HCT116 (cell line): ENCODE measurements at regions not wholly inside any gene's neighbourhood (a gene's known extent, or its start where the extent isn't known, plus 50 kb on each side); places are given as distances from the start of the nearest gene placed in this dataset.
"Not testable (repeated sequence)": the region's sequence is repeated elsewhere in the genome, so short reads cannot be mapped to it uniquely, and the experiment has no call there.

ENCODE experiments used
- ATAC-seq: fragments of 200-7000 bp; cut with Tn5 transposase; 2 replicates; pipeline ENCODE4 v1.9.1; 2020; ENCODE audit warnings: mild to moderate bottlenecking, moderate library complexity
- BruUV-seq: library from RNA; stranded (reverse); fragments of 400-500 nt; replicated peaks from 2 replicates; lab custom pipeline; 2021; lab: Mats Ljungman, UMichigan
- CTCF ChIA-PET: fragments of 300-600 bp; sonication (Branson Sonifier 250); formaldehyde crosslinking; loops from one replicate; lab custom pipeline; 2021; ENCODE audit warnings: antibody characterized with exemption; lab: Charles Lee
- POLR2A ChIA-PET: fragments of 300-600, 350-600 bp; sonication (Branson Sonifier 250); formaldehyde crosslinking; loops from one replicate; lab custom pipeline; 2021; ENCODE audit warnings: antibody characterized with exemption; lab: Charles Lee
- RAD21 ChIA-PET, 2 experiments: fragments of 300-600 bp; sonication (Branson Sonifier 250); formaldehyde crosslinking; loops; one replicate each; lab custom pipeline; 2023; ENCODE audit warnings: low total read pairs in 2 of 2; ENCODE audit not compliant: uncharacterized antibody in 2 of 2, unreplicated experiment in 2 of 2, low non-redundant PET in 1 of 2; lab: Charles Lee
- DNase-seq: peaks from one replicate; pipeline ENCODE4 v3.0.0-alpha.2; 2010; ENCODE audit warnings: low read depth, low spot score
- H2AFZ ChIP-seq: fragments of 200-600 bp; shearing (Covaris generic), sonication (generic); 2 replicates; pipeline ENCODE4 v1.6.1; 2017; ENCODE audit warnings: low read depth, mixed run types, mixed read lengths, antibody characterized with exemption, low read length; ENCODE audit not compliant: poor library complexity, severe bottlenecking
- H3K27ac ChIP-seq: 2 replicates; pipeline ENCODE4 v1.5.1; 2012; ENCODE audit warnings: low read depth, low read length
- H3K27me3 ChIP-seq: fragments of 200-600 bp; sonication (generic); 2 replicates; pipeline ENCODE4 v1.6.1; 2016; ENCODE audit warnings: mixed run types, low read length, mixed read lengths; ENCODE audit not compliant: insufficient read depth
- H3K36me3 ChIP-seq, 2 experiments: fragments of 200-500 bp in 1 of 2; fragments of 200-600 bp in 1 of 2; sonication (Bioruptor generic) in 1 of 2; sonication (generic) in 1 of 2; 2 replicates each; pipeline versions ENCODE4 v1.5.1 to v1.6.1; 2014 to 2016; ENCODE audit warnings: low read length in 2 of 2, inconsistent platforms in 1 of 2, mixed read lengths in 1 of 2, mixed run types in 1 of 2; ENCODE audit not compliant: insufficient read depth in 2 of 2, control insufficient read depth in 1 of 2
- H3K4me1 ChIP-seq, 2 experiments: fragments of 200-600 bp in 1 of 2; sonication (generic) in 1 of 2; 2 replicates each; pipeline versions ENCODE4 v1.5.1 to v1.6.1; 2012 to 2017; ENCODE audit warnings: low read length in 2 of 2, inconsistent platforms in 1 of 2, mild to moderate bottlenecking in 1 of 2, mixed read lengths in 1 of 2, mixed run types in 1 of 2, moderate library complexity in 1 of 2; ENCODE audit not compliant: insufficient read depth in 2 of 2, control insufficient read depth in 1 of 2
- H3K4me2 ChIP-seq: fragments of 200-600 bp; sonication (generic); 2 replicates; pipeline ENCODE4 v1.6.1; 2017; ENCODE audit warnings: mixed run types, low read length, mixed read lengths
- H3K4me3 ChIP-seq, 2 experiments: fragments of 200-600 bp in 1 of 2; sonication (generic) in 1 of 2; replicated peaks in 1 of 2; 2 replicates each; pipeline ENCODE4 v1.5.1; 2011 to 2016; ENCODE audit warnings: low read length in 2 of 2, control low read depth in 1 of 2, low read depth in 1 of 2, mild to moderate bottlenecking in 1 of 2, mixed read lengths in 1 of 2, mixed run types in 1 of 2
- H3K79me2 ChIP-seq: fragments of 200-600 bp; sonication (generic); 2 replicates; pipeline ENCODE4 v1.6.1; 2017; ENCODE audit warnings: mild to moderate bottlenecking, mixed run types, low read length, moderate library complexity, mixed read lengths; ENCODE audit not compliant: insufficient read depth
- H3K9ac ChIP-seq: fragments of 200-600 bp; sonication (generic); 2 replicates; pipeline ENCODE4 v1.6.1; 2016; ENCODE audit warnings: low read length, mixed read lengths
- H3K9me2 ChIP-seq: fragments of 200-600 bp; sonication (generic), shearing (Covaris generic); 2 replicates; pipeline ENCODE4 v1.6.1; 2017; ENCODE audit warnings: mixed run types, mild to moderate bottlenecking, moderate library complexity; ENCODE audit not compliant: insufficient read depth
- H3K9me3 ChIP-seq, 2 experiments: fragments of 200-500 bp in 1 of 2; fragments of 200-600 bp in 1 of 2; sonication (Bioruptor generic) in 1 of 2; sonication (generic) in 1 of 2; 2 replicates each; pipeline ENCODE4 v1.6.1; 2014 to 2017; ENCODE audit warnings: low read length in 2 of 2, mixed read lengths in 2 of 2, inconsistent platforms in 1 of 2, low read depth in 1 of 2, mild to moderate bottlenecking in 1 of 2, mixed run types in 1 of 2, moderate library complexity in 1 of 2; ENCODE audit not compliant: control insufficient read depth in 1 of 2, insufficient read depth in 1 of 2
- H4K20me1 ChIP-seq: fragments of 200-600 bp; sonication (generic), shearing (Covaris generic); 2 replicates; pipeline ENCODE4 v1.6.1; 2017; ENCODE audit warnings: mixed run types, mild to moderate bottlenecking, moderate library complexity; ENCODE audit not compliant: insufficient read depth
- CBX3 ChIP-seq: IDR thresholded peaks from 2 replicates; pipeline ENCODE4 v1.6.1; 2012; ENCODE audit warnings: low read depth
- CEBPB ChIP-seq: IDR thresholded peaks from 2 replicates; pipeline ENCODE4 v1.6.1; 2012; ENCODE audit warnings: low read depth
- ELF1 ChIP-seq: IDR thresholded peaks from 2 replicates; pipeline ENCODE4 v1.6.1; 2012; ENCODE audit warnings: low read depth, borderline replicate concordance
- EZH2 ChIP-seq: fragments of 200-600 bp; sonication (generic); IDR thresholded peaks from 2 replicates; pipeline ENCODE4 v1.6.1; 2017; ENCODE audit warnings: antibody characterized with exemption, mixed run types
- EZH2phosphoT487 ChIP-seq: fragments of 200-600 bp; IDR thresholded peaks from 2 replicates; pipeline ENCODE4 v1.6.1; 2018; ENCODE audit warnings: antibody characterized with exemption, borderline replicate concordance
- JUND ChIP-seq: IDR thresholded peaks from 2 replicates; pipeline ENCODE4 v1.6.1; 2012
- POLR2A ChIP-seq: IDR thresholded peaks from 2 replicates; pipeline ENCODE4 v1.7.0; 2011; ENCODE audit warnings: borderline replicate concordance; ENCODE audit not compliant: insufficient read depth, insufficient read length; ENCODE audit errors: extremely low read depth
- POLR2AphosphoS5 ChIP-seq: IDR thresholded peaks from 2 replicates; pipeline ENCODE4 v1.6.1; 2011; ENCODE audit warnings: mild to moderate bottlenecking, low read depth, low read length, moderate library complexity
- SIN3A ChIP-seq: IDR thresholded peaks from 2 replicates; pipeline ENCODE4 v1.6.1; 2012; ENCODE audit warnings: low read depth
- SRF ChIP-seq: IDR thresholded peaks from 2 replicates; pipeline ENCODE4 v1.6.1; 2012; ENCODE audit warnings: low read depth
- YY1 ChIP-seq: IDR thresholded peaks from 2 replicates; pipeline ENCODE4 v1.6.1; 2011; ENCODE audit warnings: low read length, low read depth, moderate library complexity, mild to moderate bottlenecking; ENCODE audit not compliant: insufficient replicate concordance; ENCODE audit errors: extremely low read depth
- ZNF274 ChIP-seq: fragments of 200-500 bp; sonication (Bioruptor generic); IDR thresholded peaks from 2 replicates; pipeline ENCODE4 v1.6.1; 2014; ENCODE audit warnings: mild to moderate bottlenecking, low read depth, low read length, inconsistent platforms
- intact Hi-C: fragments of 100-400 bp; cut with micrococcal nuclease; formaldehyde crosslinking; loops from 2 replicates; pipeline ENCODE4 v1.10.0; 2022
- TF ChIP-seq, protein P1 (sequence below), 3 experiments: fragments of 200-600 bp in 1 of 3; sonication (generic) in 1 of 3; IDR thresholded peaks in 2 of 3; conservative IDR thresholded peaks in 1 of 3; 2 replicates each; pipeline ENCODE4 v1.5.1; 2012 to 2017; ENCODE audit warnings: low read depth in 2 of 3, low read length in 2 of 3, antibody characterized with exemption in 1 of 3, borderline replicate concordance in 1 of 3, control low read depth in 1 of 3, mild to moderate bottlenecking in 1 of 3, mixed read lengths in 1 of 3, mixed run types in 1 of 3, moderate library complexity in 1 of 3; ENCODE audit not compliant: insufficient read depth in 1 of 3

DNA sequence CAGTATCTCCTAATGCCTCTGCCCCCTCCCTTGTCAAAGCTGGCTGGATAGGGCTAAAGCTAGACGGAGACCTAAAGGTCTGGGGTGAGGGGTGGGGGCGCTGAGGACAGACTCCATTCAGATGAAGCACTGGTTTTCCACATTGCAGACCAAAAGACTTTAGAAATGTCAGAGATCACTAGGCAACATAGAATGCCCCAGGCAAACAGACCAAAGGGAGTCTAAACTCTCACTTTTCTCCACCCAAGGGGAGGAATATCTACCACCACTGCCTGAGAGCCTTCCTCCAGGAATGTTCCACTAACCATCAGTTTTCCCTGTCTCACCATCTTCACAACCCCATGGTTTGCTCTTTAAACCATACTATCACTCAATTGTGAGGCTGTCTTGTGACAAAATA, 106.9 kb upstream of the KRAS start (continued):
- no peak for TF ChIP-seq CBX3
- no peak for TF ChIP-seq EZH2phosphoT487
- no peak for TF ChIP-seq CEBPB
- no peak for TF ChIP-seq POLR2AphosphoS5
- TF ChIP-seq ZNF274: no peak
- TF ChIP-seq, all 23 proteins: peak for 0

DNA sequence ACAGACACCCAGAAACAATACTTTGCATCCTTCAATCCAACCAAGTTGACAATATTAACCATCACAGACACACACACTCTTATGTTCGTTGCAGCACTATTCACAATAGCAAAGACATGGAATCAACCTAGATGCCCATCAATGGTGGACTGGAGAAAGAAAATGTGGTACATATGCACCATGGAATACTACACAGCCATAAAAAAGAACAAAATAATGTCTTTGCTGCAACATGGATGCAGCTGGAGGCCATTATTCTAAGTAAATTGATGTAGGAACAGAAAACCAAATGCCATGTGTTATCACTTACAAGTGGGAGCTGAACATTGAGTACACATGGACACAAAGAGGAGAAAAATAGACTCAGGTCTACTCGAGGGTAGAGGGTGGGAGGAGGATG, 102.2 kb upstream of the KRAS start:
- RAD21 ChIA-PET, H3K9me2 ChIP-seq, H3K36me3 ChIP-seq, intact Hi-C loops, DNase-seq, H3K4me2 ChIP-seq, H2AFZ ChIP-seq, ATAC-seq, BruUV-seq, H3K4me3 ChIP-seq, CTCF ChIA-PET, POLR2A ChIA-PET, H4K20me1 ChIP-seq, H3K9ac ChIP-seq, H3K27ac ChIP-seq, H3K9me3 ChIP-seq, H3K27me3 ChIP-seq, H3K4me1 ChIP-seq, H3K79me2 ChIP-seq: not testable (repeated sequence)

DNA sequence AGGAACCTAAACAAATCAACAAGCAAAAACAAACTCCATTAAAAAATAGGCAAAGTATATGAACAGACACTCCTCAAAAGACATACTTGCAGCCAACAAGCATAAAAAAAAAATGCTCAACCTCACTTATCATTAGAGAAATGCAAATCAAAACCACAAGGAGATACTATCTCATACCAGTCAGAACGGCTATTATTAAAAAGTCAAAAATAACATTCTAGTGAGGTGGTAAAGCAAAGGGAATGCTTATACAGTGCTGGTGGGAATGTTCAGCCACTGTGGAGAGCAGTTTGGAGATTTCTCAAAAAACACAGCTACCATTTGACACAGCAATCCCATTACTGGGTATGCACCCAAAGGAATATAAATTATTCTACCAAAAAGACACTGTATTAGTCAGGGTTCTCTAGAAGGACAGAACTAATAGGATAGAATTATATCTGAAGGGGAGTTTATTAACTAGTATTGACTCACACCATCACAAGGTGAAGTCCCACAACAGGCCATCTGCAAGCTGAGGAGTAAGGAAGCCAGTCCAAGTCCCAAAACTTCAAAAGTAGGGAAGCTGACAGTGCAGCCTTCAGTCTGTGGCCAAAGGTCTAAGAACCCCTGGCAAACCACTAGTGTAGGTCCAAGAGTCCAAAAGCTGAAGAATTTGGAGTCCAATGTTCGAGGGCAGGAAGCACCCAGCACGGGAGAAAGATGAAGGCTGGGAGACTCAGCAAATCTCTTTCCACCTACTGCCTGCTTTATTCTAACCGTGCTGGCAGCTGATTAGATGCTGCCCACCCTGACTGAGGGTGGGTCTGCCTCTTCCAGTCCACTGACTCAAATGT, 101.6 kb upstream of the KRAS start:
- H3K79me2 ChIP-seq: no peaks in the 10 kb centered on the region
- H3K4me3 ChIP-seq: no peak overlapping the region
- H3K9me3 ChIP-seq: no peaks in the 10 kb centered on the region
- no peak for DNase-seq
- H3K27me3 ChIP-seq: no peaks in the 10 kb centered on the region
- POLR2A ChIA-PET: no interaction called here
- H4K20me1 ChIP-seq: no peaks in the 10 kb centered on the region
- no peak overlapping the region for H3K4me2 ChIP-seq
- RAD21 ChIA-PET: no interaction called here
- no peaks in the 10 kb centered on the region for H3K4me1 ChIP-seq
- H3K27ac ChIP-seq: no peak overlapping the region
- ATAC-seq: no peak
- no peak overlapping the region for H3K9ac ChIP-seq
- CTCF ChIA-PET: no interaction called here
- BruUV-seq: no TSS peak
- TF ChIP-seq YY1 (no peak), POLR2A (no peak), ZNF274 (no peak), EZH2 (no peak), JUND (no peak), ELF1 (no peak), SIN3A (no peak), CEBPB (no peak), SRF (no peak)
- TF ChIP-seq, protein P1, sequence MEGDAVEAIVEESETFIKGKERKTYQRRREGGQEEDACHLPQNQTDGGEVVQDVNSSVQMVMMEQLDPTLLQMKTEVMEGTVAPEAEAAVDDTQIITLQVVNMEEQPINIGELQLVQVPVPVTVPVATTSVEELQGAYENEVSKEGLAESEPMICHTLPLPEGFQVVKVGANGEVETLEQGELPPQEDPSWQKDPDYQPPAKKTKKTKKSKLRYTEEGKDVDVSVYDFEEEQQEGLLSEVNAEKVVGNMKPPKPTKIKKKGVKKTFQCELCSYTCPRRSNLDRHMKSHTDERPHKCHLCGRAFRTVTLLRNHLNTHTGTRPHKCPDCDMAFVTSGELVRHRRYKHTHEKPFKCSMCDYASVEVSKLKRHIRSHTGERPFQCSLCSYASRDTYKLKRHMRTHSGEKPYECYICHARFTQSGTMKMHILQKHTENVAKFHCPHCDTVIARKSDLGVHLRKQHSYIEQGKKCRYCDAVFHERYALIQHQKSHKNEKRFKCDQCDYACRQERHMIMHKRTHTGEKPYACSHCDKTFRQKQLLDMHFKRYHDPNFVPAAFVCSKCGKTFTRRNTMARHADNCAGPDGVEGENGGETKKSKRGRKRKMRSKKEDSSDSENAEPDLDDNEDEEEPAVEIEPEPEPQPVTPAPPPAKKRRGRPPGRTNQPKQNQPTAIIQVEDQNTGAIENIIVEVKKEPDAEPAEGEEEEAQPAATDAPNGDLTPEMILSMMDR (IDR thresholded peaks at IDR 0.05 in 2 of 3, conservative IDR thresholded peaks at IDR 0.05 in 1 of 3; ENCODE audit: borderline replicate concordance in 1 of 3, insufficient read depth in 1 of 3, low read depth in 2 of 3, low read length in 2 of 3): no peak
- no peak overlapping the region for H2AFZ ChIP-seq
- intact Hi-C loops: no loop called here
- no peaks in the 10 kb centered on the region for H3K36me3 ChIP-seq
- H3K9me2 ChIP-seq: no peaks in the 10 kb centered on the region
